Astrocyte of the spinal cord (primary cell): ENCODE measurements at regions not wholly inside any gene's neighbourhood (a gene's known extent, or its start where the extent isn't known, plus 50 kb on each side); places are given as distances from the start of the nearest gene placed in this dataset.

Experiments used
- DNase-seq: peaks from one replicate; pipeline ENCODE4 v3.0.0; 2011; ENCODE audit warnings: low read depth, low spot score
- H3K4me3 ChIP-seq: 2 replicates; pipeline ENCODE4 v1.5.1; 2011; ENCODE audit warnings: low read depth, mild to moderate bottlenecking, low read length, moderate library complexity
- in situ Hi-C: cut with HindIII; loops from 2 replicates; pipeline ENCODE4 v1.10.0; 2017; ENCODE audit warnings: low sequenced_read_pairs
- TF ChIP-seq, protein P1 (sequence below): IDR thresholded peaks from 2 replicates; pipeline ENCODE4 v1.5.1; 2012; ENCODE audit warnings: low read depth, mild to moderate bottlenecking, low read length, inconsistent platforms

- in situ Hi-C loops, result no loop called here
- no peak overlapping the region for H3K4me3 ChIP-seq
- TF ChIP-seq, protein P1, sequence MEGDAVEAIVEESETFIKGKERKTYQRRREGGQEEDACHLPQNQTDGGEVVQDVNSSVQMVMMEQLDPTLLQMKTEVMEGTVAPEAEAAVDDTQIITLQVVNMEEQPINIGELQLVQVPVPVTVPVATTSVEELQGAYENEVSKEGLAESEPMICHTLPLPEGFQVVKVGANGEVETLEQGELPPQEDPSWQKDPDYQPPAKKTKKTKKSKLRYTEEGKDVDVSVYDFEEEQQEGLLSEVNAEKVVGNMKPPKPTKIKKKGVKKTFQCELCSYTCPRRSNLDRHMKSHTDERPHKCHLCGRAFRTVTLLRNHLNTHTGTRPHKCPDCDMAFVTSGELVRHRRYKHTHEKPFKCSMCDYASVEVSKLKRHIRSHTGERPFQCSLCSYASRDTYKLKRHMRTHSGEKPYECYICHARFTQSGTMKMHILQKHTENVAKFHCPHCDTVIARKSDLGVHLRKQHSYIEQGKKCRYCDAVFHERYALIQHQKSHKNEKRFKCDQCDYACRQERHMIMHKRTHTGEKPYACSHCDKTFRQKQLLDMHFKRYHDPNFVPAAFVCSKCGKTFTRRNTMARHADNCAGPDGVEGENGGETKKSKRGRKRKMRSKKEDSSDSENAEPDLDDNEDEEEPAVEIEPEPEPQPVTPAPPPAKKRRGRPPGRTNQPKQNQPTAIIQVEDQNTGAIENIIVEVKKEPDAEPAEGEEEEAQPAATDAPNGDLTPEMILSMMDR, result no peak
- no peak for DNase-seq
Observed at GRCh38 chr15:96589864-96590263, 259.4 kb downstream of the NR2F2 start.

DNA sequence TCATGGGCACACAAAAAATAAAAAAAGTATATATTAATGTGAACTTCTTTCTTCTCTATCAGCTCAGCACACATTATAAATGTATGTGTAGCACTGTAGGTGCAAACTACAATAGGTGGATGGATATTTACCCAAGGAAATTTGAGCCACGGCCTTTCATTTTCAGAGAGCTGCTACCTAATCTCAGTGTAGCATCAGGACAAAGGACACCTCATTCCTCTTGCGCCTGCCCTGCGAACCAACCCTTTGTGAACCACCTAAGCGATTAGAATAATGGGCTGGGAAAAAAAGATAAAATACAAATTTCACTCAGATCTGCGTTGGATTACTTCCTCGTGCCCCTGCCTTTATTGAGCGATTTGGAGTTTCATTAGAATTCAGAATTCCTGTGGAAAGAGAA lies 263.2 kb downstream of the NR2F2 start:
- TF ChIP-seq, protein P1, result no peak
- DNase-seq, result no peak
- in situ Hi-C loops, result no loop called here
- no peak overlapping the region for H3K4me3 ChIP-seq

DNA sequence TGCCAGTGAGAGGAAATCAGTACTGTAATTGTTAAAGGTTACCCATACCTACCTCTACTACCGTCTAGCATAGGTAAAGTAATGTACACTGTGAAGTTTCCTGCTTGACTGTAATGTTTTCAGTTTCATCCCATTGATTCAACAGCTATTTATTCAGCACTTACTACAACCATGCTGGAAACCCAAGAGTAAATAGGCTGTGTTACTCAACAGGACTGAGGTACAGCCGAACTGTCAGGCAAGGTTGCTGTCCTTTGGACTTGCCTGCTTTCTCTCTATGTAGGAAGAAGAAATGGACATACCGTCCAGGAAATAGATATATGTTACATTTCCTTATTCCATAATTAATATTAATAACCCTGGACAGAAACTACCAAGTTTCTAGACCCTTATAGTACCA lies 265.5 kb downstream of the NR2F2 start:
- H3K4me3 ChIP-seq, result no peak overlapping the region
- TF ChIP-seq, protein P1, result no peak
- in situ Hi-C loops, result no loop called here
- DNase-seq, result no peak

GRCh38 chr15:96598514-96598913 lies 268.0 kb downstream of the NR2F2 start:
- in situ Hi-C loops, result no loop called here
- TF ChIP-seq, protein P1, result no peak
- H3K4me3 ChIP-seq, result no peak overlapping the region
- no peak for DNase-seq

- in situ Hi-C loops, result no loop called here
- DNase-seq, result no peak
- TF ChIP-seq, protein P1, result no peak
- no peak overlapping the region for H3K4me3 ChIP-seq
Observed at GRCh38 chr15:96599268-96599667, 268.8 kb downstream of the NR2F2 start.

DNA sequence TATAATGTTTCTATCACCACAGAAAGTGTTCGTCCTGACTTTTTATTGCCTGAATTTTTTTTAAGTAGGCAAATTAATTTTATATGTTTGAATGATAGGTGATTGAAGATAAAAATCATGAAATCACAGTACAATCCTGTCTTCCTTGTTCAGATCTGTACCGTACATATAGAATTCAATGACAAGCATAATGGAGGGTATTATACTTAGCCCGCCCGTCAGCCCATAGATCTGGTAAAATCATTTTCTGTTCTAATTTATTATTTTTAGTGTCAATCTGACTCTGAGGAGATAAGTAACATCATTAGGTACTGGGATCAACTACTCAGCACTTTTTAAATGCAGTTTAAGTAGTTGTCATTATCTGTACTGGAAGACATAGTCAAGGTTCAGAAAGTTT lies 269.9 kb downstream of the NR2F2 start:
- no peak for DNase-seq
- TF ChIP-seq, protein P1, result no peak
- H3K4me3 ChIP-seq, result no peak overlapping the region
- in situ Hi-C loops, result no loop called here

GRCh38 chr15:96606617-96607016 lies 276.1 kb downstream of the NR2F2 start:
- TF ChIP-seq, protein P1, result no peak
- DNase-seq, result no peak
- H3K4me3 ChIP-seq, result no peak overlapping the region
- in situ Hi-C loops, result no loop called here
